ENCODE measurements at regions not wholly inside any gene's neighbourhood (a gene's known extent, or its start where the extent isn't known, plus 50 kb on each side); places are given as distances from the start of the nearest gene placed in this dataset.
"Not testable (repeated sequence)": the region's sequence is repeated elsewhere in the genome, so short reads cannot be mapped to it uniquely, and the experiment has no call there.

- WGBS (ENCODE audit: insufficient coverage) = no CpG with 5 or more reads among the region's 2 CpGs
- peaks cover 17% of the 10 kb centered on the region for H3K9me3 ChIP-seq (ENCODE audit: control insufficient read depth, insufficient read depth, low read length)
- H3K4me1 ChIP-seq (ENCODE audit: control insufficient read depth, insufficient read depth, low read length); H3K4me3 ChIP-seq (ENCODE audit: low read depth, low read length); H3K27ac ChIP-seq (ENCODE audit: low read depth, low read length); DNase-seq (ENCODE audit: low read depth in 4 of 6, low spot score in 6 of 6); H3K27me3 ChIP-seq (ENCODE audit: control insufficient read depth, insufficient read depth, low read length); H3K36me3 ChIP-seq (ENCODE audit: control insufficient read depth, insufficient read depth, low read length): not testable (repeated sequence)
Observed at GRCh38 chr21:10424887-10425145, 96.6 kb upstream of the TPTE start.

GRCh38 chr21:10425856-10426255, 95.5 kb upstream of the TPTE start:
- 74% methylated on average over 3 of the region's 3 CpGs for WGBS (ENCODE audit: insufficient coverage)
- Histone ChIP-seq H3K4me1 (ENCODE audit: control insufficient read depth, insufficient read depth, low read length) (no peaks in the 10 kb centered on the region), H3K27ac (ENCODE audit: low read depth, low read length) (no peak overlapping the region), H3K36me3 (ENCODE audit: control insufficient read depth, insufficient read depth, low read length) (no peaks in the 10 kb centered on the region), H3K9me3 (ENCODE audit: control insufficient read depth, insufficient read depth, low read length) (peaks cover 17% of the 10 kb centered on the region), H3K4me3 (ENCODE audit: low read depth, low read length) (no peak overlapping the region), H3K27me3 (ENCODE audit: control insufficient read depth, insufficient read depth, low read length) (no peaks in the 10 kb centered on the region)
- DNase-seq (ENCODE audit: low read depth in 4 of 6, low spot score in 6 of 6) = no peak

- H3K36me3 ChIP-seq (ENCODE audit: control insufficient read depth, insufficient read depth, low read length); H3K27ac ChIP-seq (ENCODE audit: low read depth, low read length); H3K4me1 ChIP-seq (ENCODE audit: control insufficient read depth, insufficient read depth, low read length); H3K27me3 ChIP-seq (ENCODE audit: control insufficient read depth, insufficient read depth, low read length); DNase-seq (ENCODE audit: low read depth in 4 of 6, low spot score in 6 of 6); H3K4me3 ChIP-seq (ENCODE audit: low read depth, low read length): not testable (repeated sequence)
- no CpG with 5 or more reads among the region's 2 CpGs for WGBS (ENCODE audit: insufficient coverage)
- H3K9me3 ChIP-seq (ENCODE audit: control insufficient read depth, insufficient read depth, low read length) = peaks cover 24% of the 10 kb centered on the region
Observed at GRCh38 chr21:10426812-10427211, 94.6 kb upstream of the TPTE start.

GRCh38 chr21:10427277-10427676, 94.1 kb upstream of the TPTE start:
- not testable (repeated sequence) for H3K27ac ChIP-seq (ENCODE audit: low read depth, low read length); H3K4me3 ChIP-seq (ENCODE audit: low read depth, low read length); DNase-seq (ENCODE audit: low read depth in 4 of 6, low spot score in 6 of 6); H3K4me1 ChIP-seq (ENCODE audit: control insufficient read depth, insufficient read depth, low read length); H3K27me3 ChIP-seq (ENCODE audit: control insufficient read depth, insufficient read depth, low read length); H3K36me3 ChIP-seq (ENCODE audit: control insufficient read depth, insufficient read depth, low read length)
- WGBS (ENCODE audit: insufficient coverage) = 44% methylated on average over 6 of the region's 6 CpGs
- peaks cover 28% of the 10 kb centered on the region for H3K9me3 ChIP-seq (ENCODE audit: control insufficient read depth, insufficient read depth, low read length)

- WGBS (ENCODE audit: insufficient coverage) = 18% methylated on average over 1 of the region's 1 CpG
Observed at GRCh38 chr21:10428981-10429534, 92.3 kb upstream of the TPTE start.

GRCh38 chr21:10430005-10430404, 91.4 kb upstream of the TPTE start:
- Histone ChIP-seq H3K4me1 (ENCODE audit: control insufficient read depth, insufficient read depth, low read length) (no peaks in the 10 kb centered on the region), H3K9me3 (ENCODE audit: control insufficient read depth, insufficient read depth, low read length) (peaks cover 27% of the 10 kb centered on the region), H3K4me3 (ENCODE audit: low read depth, low read length) (no peak overlapping the region), H3K27me3 (ENCODE audit: control insufficient read depth, insufficient read depth, low read length) (no peaks in the 10 kb centered on the region), H3K36me3 (ENCODE audit: control insufficient read depth, insufficient read depth, low read length) (no peaks in the 10 kb centered on the region), H3K27ac (ENCODE audit: low read depth, low read length) (no peak overlapping the region)
- no peak for DNase-seq (ENCODE audit: low read depth in 4 of 6, low spot score in 6 of 6)
- 27% methylated on average over 1 of the region's 1 CpG for WGBS (ENCODE audit: insufficient coverage)

More at GRCh38 chr21:10428981-10429534, 92.3 kb upstream of the TPTE start:
- H3K9me3 ChIP-seq (ENCODE audit: control insufficient read depth, insufficient read depth, low read length) = peaks cover 27% of the 10 kb centered on the region
- DNase-seq (ENCODE audit: low read depth in 4 of 6, low spot score in 6 of 6); H3K27ac ChIP-seq (ENCODE audit: low read depth, low read length); H3K4me3 ChIP-seq (ENCODE audit: low read depth, low read length); H3K27me3 ChIP-seq (ENCODE audit: control insufficient read depth, insufficient read depth, low read length); H3K4me1 ChIP-seq (ENCODE audit: control insufficient read depth, insufficient read depth, low read length); H3K36me3 ChIP-seq (ENCODE audit: control insufficient read depth, insufficient read depth, low read length): not testable (repeated sequence)

GRCh38 chr21:10431995-10432394, 89.4 kb upstream of the TPTE start:
- H3K27ac ChIP-seq (ENCODE audit: low read depth, low read length); H3K4me3 ChIP-seq (ENCODE audit: low read depth, low read length); H3K4me1 ChIP-seq (ENCODE audit: control insufficient read depth, insufficient read depth, low read length); DNase-seq (ENCODE audit: low read depth in 4 of 6, low spot score in 6 of 6); H3K27me3 ChIP-seq (ENCODE audit: control insufficient read depth, insufficient read depth, low read length); H3K36me3 ChIP-seq (ENCODE audit: control insufficient read depth, insufficient read depth, low read length): not testable (repeated sequence)
- peaks cover 28% of the 10 kb centered on the region for H3K9me3 ChIP-seq (ENCODE audit: control insufficient read depth, insufficient read depth, low read length)
- 53% methylated on average over 6 of the region's 6 CpGs for WGBS (ENCODE audit: insufficient coverage)

- not testable (repeated sequence) for H3K4me1 ChIP-seq (ENCODE audit: control insufficient read depth, insufficient read depth, low read length); DNase-seq (ENCODE audit: low read depth in 4 of 6, low spot score in 6 of 6); H3K4me3 ChIP-seq (ENCODE audit: low read depth, low read length); H3K36me3 ChIP-seq (ENCODE audit: control insufficient read depth, insufficient read depth, low read length); H3K27ac ChIP-seq (ENCODE audit: low read depth, low read length); H3K27me3 ChIP-seq (ENCODE audit: control insufficient read depth, insufficient read depth, low read length)
- peaks cover 25% of the 10 kb centered on the region for H3K9me3 ChIP-seq (ENCODE audit: control insufficient read depth, insufficient read depth, low read length)
Observed at GRCh38 chr21:10432456-10432855, 88.9 kb upstream of the TPTE start.

- not testable (repeated sequence) for H3K27ac ChIP-seq (ENCODE audit: low read depth, low read length); H3K27me3 ChIP-seq (ENCODE audit: control insufficient read depth, insufficient read depth, low read length); H3K4me3 ChIP-seq (ENCODE audit: low read depth, low read length); H3K4me1 ChIP-seq (ENCODE audit: control insufficient read depth, insufficient read depth, low read length); H3K36me3 ChIP-seq (ENCODE audit: control insufficient read depth, insufficient read depth, low read length); DNase-seq (ENCODE audit: low read depth in 4 of 6, low spot score in 6 of 6)
- 67% methylated on average over 1 of the region's 4 CpGs for WGBS (ENCODE audit: insufficient coverage)
- peaks cover 16% of the 10 kb centered on the region for H3K9me3 ChIP-seq (ENCODE audit: control insufficient read depth, insufficient read depth, low read length)
Observed at GRCh38 chr21:10437977-10438376, 83.4 kb upstream of the TPTE start.

- H3K9me3 ChIP-seq (ENCODE audit: control insufficient read depth, insufficient read depth, low read length) = peaks cover 17% of the 10 kb centered on the region
Observed at GRCh38 chr21:10440639-10441038, 80.7 kb upstream of the TPTE start.

More at GRCh38 chr21:10440639-10441038, 80.7 kb upstream of the TPTE start:
- not testable (repeated sequence) for H3K27ac ChIP-seq (ENCODE audit: low read depth, low read length); DNase-seq (ENCODE audit: low read depth in 4 of 6, low spot score in 6 of 6); H3K36me3 ChIP-seq (ENCODE audit: control insufficient read depth, insufficient read depth, low read length); H3K4me1 ChIP-seq (ENCODE audit: control insufficient read depth, insufficient read depth, low read length); H3K4me3 ChIP-seq (ENCODE audit: low read depth, low read length); H3K27me3 ChIP-seq (ENCODE audit: control insufficient read depth, insufficient read depth, low read length)
- WGBS (ENCODE audit: insufficient coverage) = no CpG with 5 or more reads among the region's 2 CpGs
